HepG2 (cell line): ENCODE measurements at regions not wholly inside any gene's neighbourhood (a gene's known extent, or its start where the extent isn't known, plus 50 kb on each side); places are given as distances from the start of the nearest gene placed in this dataset.

Experiments used
- ATAC-seq: fragments of 200-7000 bp; cut with Tn5 transposase; 3 replicates; pipeline ENCODE4 v1.9.1; 2020; ENCODE audit warnings: mild to moderate bottlenecking, moderate library complexity
- BruUV-seq: library from RNA; stranded (reverse); fragments of 400-500 nt; replicated peaks from 2 replicates; lab custom pipeline; 2021; lab: Mats Ljungman, UMichigan
- CTCF ChIA-PET: fragments of 300-600 bp; formaldehyde crosslinking; extraction: SDS; loops from one replicate; lab custom pipeline; 2021; ENCODE audit warnings: low total read pairs, inconsistent platforms, low intra/inter-chr PET ratio; lab: Yijun Ruan, JAX
- POLR2A ChIA-PET: fragments of 350-600 bp; sonication (Branson Sonifier 250); formaldehyde crosslinking; loops from one replicate; lab custom pipeline; 2020; ENCODE audit warnings: antibody characterized with exemption, inconsistent platforms; lab: Yijun Ruan, JAX
- DNase-seq: peaks from one replicate; pipeline ENCODE4 v3.0.0-alpha.2; 2015; ENCODE audit warnings: low spot score
- FAIRE-seq: peaks from 3 replicates; lab custom pipeline; 2011; peaks lifted over from hg19 to GRCh38; lab: Jason Lieb, UNC
- H2AFZ ChIP-seq: one replicate; pipeline ENCODE4 v1.6.1; 2011; ENCODE audit warnings: low read length, inconsistent platforms
- H3K27ac ChIP-seq: fragments of 300-600 bp; 3 replicates; pipeline ENCODE4 v1.8.0; 2011; ENCODE audit warnings: mixed run types, mild to moderate bottlenecking, mixed read lengths, low read length, inconsistent platforms; ENCODE audit not compliant: insufficient read depth; ENCODE audit errors: extremely low read length
- H3K27me3 ChIP-seq, 2 experiments: fragments of 200-600 bp in 1 of 2; 2 replicates in 1 of 2; 3 replicates in 1 of 2; pipeline versions ENCODE4 v1.6.0 to v1.8.0; 2011; ENCODE audit warnings: low read length in 2 of 2, mild to moderate bottlenecking in 2 of 2, moderate library complexity in 2 of 2, inconsistent platforms in 1 of 2; ENCODE audit not compliant: insufficient read depth in 2 of 2, control insufficient read depth in 1 of 2
- H3K36me3 ChIP-seq, 2 experiments: fragments of 200-600 bp in 1 of 2; replicated peaks in 1 of 2; 2 replicates in 1 of 2; 3 replicates in 1 of 2; pipeline versions ENCODE4 v1.5.1 to v1.8.0; 2011; ENCODE audit warnings: low read length in 2 of 2, inconsistent platforms in 1 of 2; ENCODE audit not compliant: insufficient read depth in 2 of 2, control insufficient read depth in 1 of 2
- H3K4me1 ChIP-seq: 2 replicates; pipeline ENCODE4 v1.5.1; 2012; ENCODE audit warnings: low read length, inconsistent platforms; ENCODE audit not compliant: insufficient read depth
- H3K4me2 ChIP-seq: 2 replicates; pipeline ENCODE4 v1.6.0; 2011; ENCODE audit warnings: low read depth, low read length, inconsistent platforms
- H3K4me3 ChIP-seq, 3 experiments: fragments of 200-600 bp in 1 of 3; sonication (generic), shearing (Covaris generic) in 1 of 3; replicated peaks in 1 of 3; 2 replicates each; pipeline ENCODE4 v1.5.1; 2011 to 2016; ENCODE audit warnings: low read length in 3 of 3, inconsistent platforms in 2 of 3, low read depth in 2 of 3, mild to moderate bottlenecking in 2 of 3, control low read depth in 1 of 3, mixed read lengths in 1 of 3; ENCODE audit not compliant: insufficient read depth in 1 of 3
- H3K79me2 ChIP-seq: one replicate; pipeline ENCODE4 v1.6.1; 2011; ENCODE audit warnings: low read length, inconsistent platforms; ENCODE audit not compliant: insufficient read depth
- H3K9ac ChIP-seq: 2 replicates; pipeline ENCODE4 v1.6.0; 2011; ENCODE audit warnings: mild to moderate bottlenecking, low read depth, low read length, inconsistent platforms; ENCODE audit not compliant: insufficient read depth
- H3K9me3 ChIP-seq: 2 replicates; pipeline ENCODE4 v1.5.1; 2012; ENCODE audit warnings: mild to moderate bottlenecking, low read length
- H4K20me1 ChIP-seq: 2 replicates; pipeline ENCODE4 v1.6.0; 2011; ENCODE audit warnings: inconsistent platforms, mild to moderate bottlenecking, low read length, moderate library complexity; ENCODE audit not compliant: insufficient read depth
- ARID4A ChIP-seq: sonication (generic); formaldehyde crosslinking; IDR thresholded peaks from 2 replicates; pipeline ENCODE4 v1.5.0; 2020; ENCODE audit warnings: mild to moderate bottlenecking, missing genetic modification reagents, borderline replicate concordance
- CHD2 ChIP-seq: IDR thresholded peaks from 2 replicates; pipeline ENCODE4 v1.6.1; 2011; ENCODE audit warnings: low read depth, low read length, improper control_type of control experiment
- DNMT3B ChIP-seq: conservative IDR thresholded peaks from 2 replicates; pipeline ENCODE4 v1.6.1; 2016; ENCODE audit warnings: missing biosample characterization, control low read depth
- ZFP36 ChIP-seq: fragments of 150-350 bp; IDR thresholded peaks from 2 replicates; pipeline ENCODE4 v1.6.1; 2018; ENCODE audit warnings: borderline replicate concordance, low read length, low read depth; ENCODE audit not compliant: partially characterized antibody
- ZMAT3 ChIP-seq: sonication (generic); formaldehyde crosslinking; conservative IDR thresholded peaks from 2 replicates; pipeline ENCODE4 v1.7.0; 2021; ENCODE audit warnings: missing genetic modification reagents
- ZNF124 ChIP-seq: sonication (generic); formaldehyde crosslinking; IDR thresholded peaks from 2 replicates; pipeline ENCODE4 v1.4.0; 2020; ENCODE audit warnings: missing genetic modification reagents
- ZNF160 ChIP-seq: sonication (generic); formaldehyde crosslinking; IDR thresholded peaks from 2 replicates; pipeline ENCODE4 v1.8.0; 2022; ENCODE audit warnings: mild to moderate bottlenecking, inconsistent platforms, missing genetic modification reagents
- ZNF337 ChIP-seq: sonication (generic); formaldehyde crosslinking; IDR thresholded peaks from 2 replicates; pipeline ENCODE4 v1.5.1; 2020; ENCODE audit warnings: missing genetic modification reagents, low read depth, mild to moderate bottlenecking, borderline replicate concordance
- ZNF639 ChIP-seq: conservative IDR thresholded peaks from 2 replicates; pipeline ENCODE4 v1.6.1; 2018; ENCODE audit warnings: missing genetic modification reagents
- WGBS: methylation state at CpG from one replicate; pipeline ENCODE4 v1.1.6; 2017; ENCODE audit warnings: low lambda C conversion rate; 5-methylcytosine and 5-hydroxymethylcytosine counted together
- in situ Hi-C: cut with HindIII; loops from 2 replicates; pipeline ENCODE4 v1.10.0; 2017; ENCODE audit warnings: low pct_unique_long_range_greater_than_20kb; ENCODE audit not compliant: extremely low pct_ligation_motif_present
- intact Hi-C: fragments of 100-400 bp; cut with micrococcal nuclease; formaldehyde crosslinking; loops from one replicate; pipeline ENCODE4 v1.10.0; 2022; ENCODE audit not compliant: unreplicated experiment

- Histone ChIP-seq H3K4me2 (no peak overlapping the region), H3K9ac (no peak overlapping the region), H3K4me3 (no peak overlapping the region), H3K27ac (no peak overlapping the region), H3K79me2 (no peaks in the 10 kb centered on the region), H3K4me1 (no peaks in the 10 kb centered on the region), H4K20me1 (no peaks in the 10 kb centered on the region), H3K9me3 (no peaks in the 10 kb centered on the region), H2AFZ (no peak overlapping the region), H3K27me3 (0 out of 5 replicates have a peak, but pooled peaks cover 0 to 6% of the 10 kb centered on the region in 2 experiments), H3K36me3 (no peaks in the 10 kb centered on the region)
- ChIA-PET POLR2A (no interaction called here), CTCF (no interaction called here)
- BruUV-seq, result no TSS peak
- intact Hi-C loops, result no loop called here
- FAIRE-seq (no peak), DNase-seq (no peak), ATAC-seq (no peak)
- in situ Hi-C loops, result no loop called here
- 55% methylated on average over 26 of the region's 26 CpGs for WGBS
- TF ChIP-seq ZNF639 (CRISPR knock-in tag) (no peak), ZFP36 (no peak), ZNF124 (CRISPR knock-in tag) (no peak), ZNF160 (no peak), ZMAT3 (CRISPR knock-in tag) (no peak), DNMT3B (CRISPR knock-in tag) (no peak), CHD2 (no peak), ZNF337 (no peak), ARID4A (CRISPR knock-in tag) (no peak)
These were observed 289.5 kb downstream of the RRAGC start for GRCh38 chr1:38569932-38570656.
